H9 (cell line): ENCODE measurements at regions not wholly inside any gene's neighbourhood (a gene's known extent, or its start where the extent isn't known, plus 50 kb on each side); places are given as distances from the start of the nearest gene placed in this dataset.

Experiments used
- DNase-seq: peaks from one replicate; pipeline ENCODE4 v3.0.0-alpha.2; 2017
- H2AFZ ChIP-seq: one replicate; pipeline ENCODE4 v1.6.1; 2013; ENCODE audit warnings: mild to moderate bottlenecking, low read length, control low read depth, moderate library complexity
- H2AK5ac ChIP-seq: 2 replicates; pipeline ENCODE4 v1.6.1; 2013; ENCODE audit warnings: low read length, control low read depth, mixed read lengths; ENCODE audit not compliant: insufficient read length
- H2BK120ac ChIP-seq: one replicate; pipeline ENCODE4 v1.6.1; 2013; ENCODE audit warnings: low read depth, mild to moderate bottlenecking, low read length, control low read depth, inconsistent platforms; ENCODE audit not compliant: poor library complexity, severe bottlenecking
- H2BK12ac ChIP-seq: 2 replicates; pipeline ENCODE4 v1.6.1; 2013; ENCODE audit warnings: low read length, control low read depth, mixed read lengths, low read depth; ENCODE audit not compliant: insufficient read length
- H2BK15ac ChIP-seq: 2 replicates; pipeline ENCODE4 v1.6.1; 2013; ENCODE audit warnings: low read depth, low read length, control low read depth
- H2BK20ac ChIP-seq: one replicate; pipeline ENCODE4 v1.6.1; 2013; ENCODE audit warnings: low read depth, mild to moderate bottlenecking, low read length, control low read depth, inconsistent platforms; ENCODE audit not compliant: poor library complexity, severe bottlenecking
- H2BK5ac ChIP-seq: 2 replicates; pipeline ENCODE4 v1.6.1; 2013; ENCODE audit warnings: low read length, control low read depth, mixed read lengths; ENCODE audit not compliant: insufficient read length
- H3K14ac ChIP-seq: 2 replicates; pipeline ENCODE4 v1.6.1; 2013; ENCODE audit warnings: low read length, control low read depth; ENCODE audit not compliant: insufficient read depth
- H3K18ac ChIP-seq: 2 replicates; pipeline ENCODE4 v1.6.1; 2013; ENCODE audit warnings: low read depth, mild to moderate bottlenecking, mixed read lengths, low read length, control low read depth; ENCODE audit not compliant: insufficient read length
- H3K23ac ChIP-seq: 2 replicates; pipeline ENCODE4 v1.6.1; 2013; ENCODE audit warnings: low read length, control low read depth, mixed read lengths, low read depth; ENCODE audit not compliant: insufficient read length
- H3K23me2 ChIP-seq: 2 replicates; pipeline ENCODE4 v1.6.1; 2013; ENCODE audit warnings: low read depth, mild to moderate bottlenecking, mixed read lengths, low read length, control low read depth; ENCODE audit not compliant: insufficient read length, poor library complexity, severe bottlenecking
- H3K27ac ChIP-seq: 2 replicates; pipeline ENCODE4 v1.5.1; 2013; ENCODE audit warnings: low read length, control low read depth, mixed read lengths, low read depth; ENCODE audit not compliant: insufficient read length
- H3K27me3 ChIP-seq: 2 replicates; pipeline ENCODE4 v1.6.1; 2013; ENCODE audit warnings: low read length, control low read depth, inconsistent platforms; ENCODE audit not compliant: insufficient read depth
- H3K4ac ChIP-seq: 2 replicates; pipeline ENCODE4 v1.6.1; 2013; ENCODE audit warnings: low read depth, mild to moderate bottlenecking, control low read depth, inconsistent platforms, low read length, moderate library complexity
- H3K4me1 ChIP-seq: 2 replicates; pipeline ENCODE4 v1.6.1; 2013; ENCODE audit warnings: low read length, control low read depth, inconsistent platforms; ENCODE audit not compliant: insufficient read depth
- H3K4me2 ChIP-seq: 2 replicates; pipeline ENCODE4 v1.6.1; 2013; ENCODE audit warnings: low read length, control low read depth, mixed read lengths; ENCODE audit not compliant: insufficient read length, insufficient read depth
- H3K56ac ChIP-seq: 2 replicates; pipeline ENCODE4 v1.6.1; 2013; ENCODE audit warnings: low read depth, mild to moderate bottlenecking, mixed read lengths, low read length, control low read depth; ENCODE audit not compliant: insufficient read length
- H3K79me1 ChIP-seq: 2 replicates; pipeline ENCODE4 v1.6.1; 2013; ENCODE audit warnings: low read depth, mild to moderate bottlenecking, moderate library complexity, low read length, control low read depth, inconsistent platforms; ENCODE audit not compliant: insufficient read depth, poor library complexity, severe bottlenecking
- H3K79me2 ChIP-seq: 2 replicates; pipeline ENCODE4 v1.6.1; 2013; ENCODE audit warnings: low read length, control low read depth, inconsistent platforms; ENCODE audit not compliant: insufficient read depth
- H3K9ac ChIP-seq: 2 replicates; pipeline ENCODE4 v1.6.1; 2013; ENCODE audit warnings: low read length, control low read depth, mixed read lengths; ENCODE audit not compliant: insufficient read length; ENCODE audit errors: extremely low read depth
- H3K9me3 ChIP-seq: one replicate; pipeline ENCODE4 v1.6.1; 2013; ENCODE audit warnings: low read depth, low read length, inconsistent platforms; ENCODE audit not compliant: control insufficient read depth
- H3T11ph ChIP-seq: one replicate; pipeline ENCODE4 v1.6.1; 2013; ENCODE audit warnings: mild to moderate bottlenecking, low read length, control low read depth, inconsistent platforms
- H4K20me1 ChIP-seq: one replicate; pipeline ENCODE4 v1.6.1; 2013; ENCODE audit not compliant: control insufficient read depth, insufficient read length, insufficient read depth
- H4K5ac ChIP-seq: 2 replicates; pipeline ENCODE4 v1.6.1; 2013; ENCODE audit warnings: low read depth, mild to moderate bottlenecking, mixed read lengths, low read length, control low read depth; ENCODE audit not compliant: insufficient read length
- H4K8ac ChIP-seq: replicated peaks from 2 replicates; pipeline ENCODE4 v1.6.1; 2013; ENCODE audit warnings: low read length, control low read depth, mixed read lengths, low read depth; ENCODE audit not compliant: insufficient read length
- H4K91ac ChIP-seq: 2 replicates; pipeline ENCODE4 v1.6.1; 2013; ENCODE audit warnings: low read depth, mild to moderate bottlenecking, moderate library complexity, mixed read lengths, low read length, control low read depth; ENCODE audit not compliant: insufficient read length
- H3K27ac Mint-ChIP-seq, 3 experiments: 2 replicates in 2 of 3; 3 replicates in 1 of 3; pipeline ENCODE4 v1.8.0; 2020 to 2021; ENCODE audit warnings: mixed read lengths in 3 of 3, mild to moderate bottlenecking in 1 of 3, moderate library complexity in 1 of 3
- H3K27me3 Mint-ChIP-seq: 2 replicates; pipeline ENCODE4 v1.8.0; 2021; ENCODE audit warnings: low read depth, mild to moderate bottlenecking, moderate library complexity, mixed read lengths
- H3K36me3 Mint-ChIP-seq, 3 experiments: 2 replicates in 2 of 3; 3 replicates in 1 of 3; pipeline ENCODE4 v1.8.0; 2020 to 2021; ENCODE audit warnings: low read depth in 3 of 3, mixed read lengths in 3 of 3; ENCODE audit not compliant: insufficient read depth in 1 of 3
- H3K4me1 Mint-ChIP-seq, 2 experiments: 2 replicates each; pipeline ENCODE4 v1.8.0; 2020; ENCODE audit warnings: mixed read lengths in 2 of 2
- H3K4me3 Mint-ChIP-seq, 2 experiments: 2 replicates in 1 of 2; 3 replicates in 1 of 2; pipeline ENCODE4 v1.8.0; 2020 to 2021; ENCODE audit warnings: mild to moderate bottlenecking in 2 of 2, mixed read lengths in 2 of 2, moderate library complexity in 1 of 2
- H3K9me3 Mint-ChIP-seq, 2 experiments: 2 replicates in 1 of 2; 3 replicates in 1 of 2; pipeline ENCODE4 v1.8.0; 2020; ENCODE audit warnings: mild to moderate bottlenecking in 2 of 2, mixed read lengths in 2 of 2, moderate library complexity in 1 of 2
- WGBS: extraction: QIAGEN DNeasy Blood & Tissue Kit; methylation state at CpG from one replicate; pipeline ENCODE4 v1.1.7; 2013; ENCODE audit warnings: missing lambda C conversion rate, low lambda C conversion rate, mixed read lengths; ENCODE audit not compliant: insufficient read length; ENCODE audit errors: extremely low coverage; 5-methylcytosine and 5-hydroxymethylcytosine counted together
- TF ChIP-seq, protein P1 (sequence below): fragments of 200-600 bp; sonication (generic); conservative IDR thresholded peaks from 3 replicates; pipeline ENCODE4 v1.8.0; 2021; ENCODE audit warnings: antibody characterized with exemption, mild to moderate bottlenecking

DNA sequence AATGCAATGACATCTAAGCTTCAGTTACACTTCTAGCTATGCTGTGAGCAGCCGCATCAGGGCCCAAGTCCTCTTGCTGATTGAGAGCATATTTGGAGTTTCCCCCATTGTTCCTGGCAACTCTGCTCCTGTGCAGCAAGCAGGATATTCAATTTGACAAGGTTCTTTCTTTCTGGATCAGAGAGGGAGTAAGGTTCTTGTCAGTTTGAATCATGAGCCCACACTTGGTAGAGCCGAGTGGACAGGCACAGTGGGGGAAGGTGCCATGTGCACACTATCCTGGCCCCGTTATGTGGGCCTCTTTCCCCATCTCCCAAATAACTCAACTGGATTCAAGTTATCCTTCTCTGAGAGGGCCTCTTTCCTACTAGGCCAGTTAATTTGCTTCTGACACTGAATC, 385.4 kb downstream of the ZIC1 start:
- no peaks in the 10 kb centered on the region for H4K20me1 ChIP-seq
- no peaks in the 10 kb centered on the region for H3K9me3 Mint-ChIP-seq
- H3K14ac ChIP-seq: no peak overlapping the region
- TF ChIP-seq, protein P1, sequence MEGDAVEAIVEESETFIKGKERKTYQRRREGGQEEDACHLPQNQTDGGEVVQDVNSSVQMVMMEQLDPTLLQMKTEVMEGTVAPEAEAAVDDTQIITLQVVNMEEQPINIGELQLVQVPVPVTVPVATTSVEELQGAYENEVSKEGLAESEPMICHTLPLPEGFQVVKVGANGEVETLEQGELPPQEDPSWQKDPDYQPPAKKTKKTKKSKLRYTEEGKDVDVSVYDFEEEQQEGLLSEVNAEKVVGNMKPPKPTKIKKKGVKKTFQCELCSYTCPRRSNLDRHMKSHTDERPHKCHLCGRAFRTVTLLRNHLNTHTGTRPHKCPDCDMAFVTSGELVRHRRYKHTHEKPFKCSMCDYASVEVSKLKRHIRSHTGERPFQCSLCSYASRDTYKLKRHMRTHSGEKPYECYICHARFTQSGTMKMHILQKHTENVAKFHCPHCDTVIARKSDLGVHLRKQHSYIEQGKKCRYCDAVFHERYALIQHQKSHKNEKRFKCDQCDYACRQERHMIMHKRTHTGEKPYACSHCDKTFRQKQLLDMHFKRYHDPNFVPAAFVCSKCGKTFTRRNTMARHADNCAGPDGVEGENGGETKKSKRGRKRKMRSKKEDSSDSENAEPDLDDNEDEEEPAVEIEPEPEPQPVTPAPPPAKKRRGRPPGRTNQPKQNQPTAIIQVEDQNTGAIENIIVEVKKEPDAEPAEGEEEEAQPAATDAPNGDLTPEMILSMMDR: no peak
- H3K9me3 ChIP-seq: no peaks in the 10 kb centered on the region
- H3K4me1 ChIP-seq: no peaks in the 10 kb centered on the region
- H2BK20ac ChIP-seq: no peak overlapping the region
- H3K4me3 Mint-ChIP-seq: no peak overlapping the region
- no peak overlapping the region for H2BK5ac ChIP-seq
- H3K9ac ChIP-seq: no peak overlapping the region
- no peaks in the 10 kb centered on the region for H3K27me3 ChIP-seq
- H4K5ac ChIP-seq: no peak overlapping the region
- H3K4ac ChIP-seq: no peak overlapping the region
- no CpG with 5 or more reads among the region's 3 CpGs for WGBS
- no peak overlapping the region for H3K27ac Mint-ChIP-seq
- H3K79me2 ChIP-seq: no peaks in the 10 kb centered on the region
- no peak overlapping the region for H3K27ac ChIP-seq
- no peak overlapping the region for H3T11ph ChIP-seq
- H3K18ac ChIP-seq: no peak overlapping the region
- H3K4me2 ChIP-seq: no peak overlapping the region
- no peaks in the 10 kb centered on the region for H3K36me3 Mint-ChIP-seq
- H2BK120ac ChIP-seq: no peak overlapping the region
- no peak overlapping the region for H2AK5ac ChIP-seq
- H2AFZ ChIP-seq: no peak overlapping the region
- no peaks in the 10 kb centered on the region for H3K79me1 ChIP-seq
- no peak overlapping the region for H4K8ac ChIP-seq
- H3K23me2 ChIP-seq: no peaks in the 10 kb centered on the region
- no peak overlapping the region for H2BK12ac ChIP-seq
- no peak overlapping the region for H3K56ac ChIP-seq
- no peaks in the 10 kb centered on the region for H3K4me1 Mint-ChIP-seq
- H4K91ac ChIP-seq: no peak overlapping the region
- H2BK15ac ChIP-seq: no peak overlapping the region
- no peaks in the 10 kb centered on the region for H3K27me3 Mint-ChIP-seq
- H3K23ac ChIP-seq: no peak overlapping the region
- no peak for DNase-seq
